Neural progenitor cell (in vitro differentiated cells): ENCODE measurements at regions not wholly inside any gene's neighbourhood (a gene's known extent, or its start where the extent isn't known, plus 50 kb on each side); places are given as distances from the start of the nearest gene placed in this dataset.

Experiments used
- DNase-seq: peaks from one replicate; pipeline ENCODE4 v3.0.0-alpha.2; 2016; ENCODE audit warnings: low spot score
- H2AFZ ChIP-seq: fragments of 200-600 bp; sonication (generic); replicated peaks from 2 replicates; pipeline ENCODE4 v1.6.1; 2016; ENCODE audit warnings: antibody characterized with exemption
- H3F3A ChIP-seq: fragments of 200-600 bp; sonication (generic); 2 replicates; pipeline ENCODE4 v1.6.1; 2016; ENCODE audit warnings: antibody characterized with exemption, low read depth
- H3K27ac ChIP-seq: fragments of 200-600 bp; sonication (generic); 2 replicates; pipeline ENCODE4 v1.5.1; 2016; ENCODE audit warnings: mild to moderate bottlenecking
- H3K27me3 ChIP-seq: fragments of 200-600 bp; sonication (generic); 2 replicates; pipeline ENCODE4 v1.6.1; 2016; ENCODE audit warnings: mild to moderate bottlenecking, moderate library complexity
- H3K36me3 ChIP-seq: fragments of 200-600 bp; sonication (generic); 2 replicates; pipeline ENCODE4 v1.5.1; 2016
- H3K4me1 ChIP-seq: fragments of 200-600 bp; sonication (generic); 2 replicates; pipeline ENCODE4 v1.6.1; 2016; ENCODE audit warnings: mixed run types
- H3K4me2 ChIP-seq: fragments of 200-600 bp; sonication (generic); 2 replicates; pipeline ENCODE4 v1.6.1; 2016
- H3K4me3 ChIP-seq: fragments of 200-600 bp; sonication (generic); 2 replicates; pipeline ENCODE4 v1.5.1; 2016
- H3K79me2 ChIP-seq: fragments of 200-600 bp; sonication (generic); 2 replicates; pipeline ENCODE4 v1.6.1; 2016; ENCODE audit warnings: low read depth
- H3K9ac ChIP-seq: fragments of 200-600 bp; sonication (generic); 2 replicates; pipeline ENCODE4 v1.6.1; 2016
- H3K9me3 ChIP-seq: fragments of 200-600 bp; sonication (generic); 2 replicates; pipeline ENCODE4 v1.5.1; 2016; ENCODE audit warnings: low read depth
- H4K20me1 ChIP-seq: fragments of 200-600 bp; sonication (generic); 2 replicates; pipeline ENCODE4 v1.6.1; 2016; ENCODE audit warnings: low read depth
- H3K27ac Mint-ChIP-seq: 3 replicates; pipeline ENCODE4 v1.8.0; 2021; ENCODE audit warnings: mixed read lengths
- H3K27me3 Mint-ChIP-seq: 2 replicates; pipeline ENCODE4 v1.8.0; 2022; ENCODE audit warnings: low read depth, mild to moderate bottlenecking, inconsistent platforms, moderate library complexity, mixed read lengths; ENCODE audit not compliant: insufficient read depth
- H3K36me3 Mint-ChIP-seq: 3 replicates; pipeline ENCODE4 v1.8.0; 2021; ENCODE audit warnings: mixed read lengths
- H3K4me1 Mint-ChIP-seq: 3 replicates; pipeline ENCODE4 v1.8.0; 2021; ENCODE audit warnings: mixed read lengths
- H3K4me3 Mint-ChIP-seq: 3 replicates; pipeline ENCODE4 v1.8.0; 2021; ENCODE audit warnings: mild to moderate bottlenecking, moderate library complexity, mixed read lengths
- H3K9me3 Mint-ChIP-seq: 3 replicates; pipeline ENCODE4 v1.8.0; 2020; ENCODE audit warnings: mixed read lengths
- EZH2 ChIP-seq: fragments of 200-600 bp; sonication (generic); IDR thresholded peaks from 2 replicates; pipeline ENCODE4 v1.6.1; 2017; ENCODE audit warnings: antibody characterized with exemption, mild to moderate bottlenecking, moderate library complexity
- EZH2phosphoT487 ChIP-seq: fragments of 200-600 bp; sonication (generic); IDR thresholded peaks from 2 replicates; pipeline ENCODE4 v1.6.1; 2017; ENCODE audit warnings: antibody characterized with exemption
- TF ChIP-seq, protein P1 (sequence below): fragments of 200-600 bp; sonication (generic); IDR thresholded peaks from 2 replicates; pipeline ENCODE4 v1.5.1; 2017; ENCODE audit warnings: antibody characterized with exemption, mild to moderate bottlenecking

- Histone ChIP-seq H3K4me3 (no peak overlapping the region), H3K4me2 (no peak overlapping the region), H3K9ac (no peak overlapping the region), H4K20me1 (no peaks in the 10 kb centered on the region), H3K27ac (no peak overlapping the region), H3F3A (no peaks in the 10 kb centered on the region), H3K27me3 (no peaks in the 10 kb centered on the region), H3K9me3 (no peaks in the 10 kb centered on the region), H2AFZ (no peak overlapping the region), H3K36me3 (no peaks in the 10 kb centered on the region), H3K4me1 (no peaks in the 10 kb centered on the region), H3K79me2 (no peaks in the 10 kb centered on the region)
- H3K27me3 Mint-ChIP-seq, result no peaks in the 10 kb centered on the region
- no peak for DNase-seq
- no peak for TF ChIP-seq EZH2phosphoT487
- no peak for TF ChIP-seq EZH2
- TF ChIP-seq, protein P1, sequence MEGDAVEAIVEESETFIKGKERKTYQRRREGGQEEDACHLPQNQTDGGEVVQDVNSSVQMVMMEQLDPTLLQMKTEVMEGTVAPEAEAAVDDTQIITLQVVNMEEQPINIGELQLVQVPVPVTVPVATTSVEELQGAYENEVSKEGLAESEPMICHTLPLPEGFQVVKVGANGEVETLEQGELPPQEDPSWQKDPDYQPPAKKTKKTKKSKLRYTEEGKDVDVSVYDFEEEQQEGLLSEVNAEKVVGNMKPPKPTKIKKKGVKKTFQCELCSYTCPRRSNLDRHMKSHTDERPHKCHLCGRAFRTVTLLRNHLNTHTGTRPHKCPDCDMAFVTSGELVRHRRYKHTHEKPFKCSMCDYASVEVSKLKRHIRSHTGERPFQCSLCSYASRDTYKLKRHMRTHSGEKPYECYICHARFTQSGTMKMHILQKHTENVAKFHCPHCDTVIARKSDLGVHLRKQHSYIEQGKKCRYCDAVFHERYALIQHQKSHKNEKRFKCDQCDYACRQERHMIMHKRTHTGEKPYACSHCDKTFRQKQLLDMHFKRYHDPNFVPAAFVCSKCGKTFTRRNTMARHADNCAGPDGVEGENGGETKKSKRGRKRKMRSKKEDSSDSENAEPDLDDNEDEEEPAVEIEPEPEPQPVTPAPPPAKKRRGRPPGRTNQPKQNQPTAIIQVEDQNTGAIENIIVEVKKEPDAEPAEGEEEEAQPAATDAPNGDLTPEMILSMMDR, result no peak
- peaks cover 5% of the 10 kb centered on the region for H3K4me1 Mint-ChIP-seq
- no peak overlapping the region for H3K27ac Mint-ChIP-seq
- H3K9me3 Mint-ChIP-seq, result no peaks in the 10 kb centered on the region
- H3K4me3 Mint-ChIP-seq, result no peak overlapping the region
- H3K36me3 Mint-ChIP-seq, result no peaks in the 10 kb centered on the region
These were observed 235.1 kb downstream of the EPHA4 start for GRCh38 chr2:221336967-221337366.

DNA sequence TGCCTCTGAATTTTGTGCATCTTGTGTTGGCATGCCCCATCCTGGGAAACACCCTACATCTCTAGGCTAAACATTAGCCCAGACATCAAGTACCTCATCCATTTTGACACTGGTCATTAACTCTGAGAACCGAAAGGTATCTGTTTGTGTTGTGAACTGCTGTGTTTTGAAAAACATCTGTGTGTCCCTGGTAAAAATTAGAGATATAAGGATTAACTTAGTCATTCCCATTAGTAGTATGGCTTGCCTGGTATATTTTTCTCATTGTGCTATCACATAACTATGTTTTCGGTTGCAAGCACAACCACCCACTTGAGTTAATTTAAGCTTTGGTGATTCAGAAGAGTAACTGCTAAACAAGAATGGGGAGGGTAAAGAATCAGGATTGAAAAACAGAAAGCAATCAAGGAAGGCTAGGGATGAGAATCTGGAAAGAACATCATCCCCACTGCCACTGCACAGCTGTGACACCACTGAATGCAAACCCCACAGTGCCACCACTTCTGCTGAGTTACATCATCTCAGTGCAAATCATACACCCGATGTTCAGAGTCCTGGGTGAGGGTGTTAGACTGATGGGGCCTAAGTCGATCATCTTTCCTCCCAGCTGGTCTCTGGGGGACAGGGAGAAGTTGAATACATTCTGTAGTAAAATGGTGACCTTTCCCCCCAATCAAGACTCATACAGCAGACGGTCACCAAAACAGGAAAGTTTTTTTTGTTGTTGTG, 234.0 kb downstream of the EPHA4 start:
- peaks cover 5% of the 10 kb centered on the region for H3K4me1 Mint-ChIP-seq
- no peaks in the 10 kb centered on the region for H3K79me2 ChIP-seq
- no peak overlapping the region for H3K27ac Mint-ChIP-seq
- H3K4me1 ChIP-seq, result no peaks in the 10 kb centered on the region
- no peak for DNase-seq
- no peaks in the 10 kb centered on the region for H3K9me3 ChIP-seq
- H3K9me3 Mint-ChIP-seq, result no peaks in the 10 kb centered on the region
- H3K27me3 Mint-ChIP-seq, result no peaks in the 10 kb centered on the region
- no peak overlapping the region for H3K27ac ChIP-seq
- no peaks in the 10 kb centered on the region for H3K27me3 ChIP-seq
- no peak overlapping the region for H3K4me3 ChIP-seq
- no peaks in the 10 kb centered on the region for H4K20me1 ChIP-seq
- no peak overlapping the region for H3K4me3 Mint-ChIP-seq
- H3K9ac ChIP-seq, result no peak overlapping the region
- no peak overlapping the region for H2AFZ ChIP-seq
- H3K36me3 Mint-ChIP-seq, result no peaks in the 10 kb centered on the region
- H3K36me3 ChIP-seq, result no peaks in the 10 kb centered on the region
- no peaks in the 10 kb centered on the region for H3F3A ChIP-seq
- no peak for TF ChIP-seq EZH2
- no peak overlapping the region for H3K4me2 ChIP-seq

DNA sequence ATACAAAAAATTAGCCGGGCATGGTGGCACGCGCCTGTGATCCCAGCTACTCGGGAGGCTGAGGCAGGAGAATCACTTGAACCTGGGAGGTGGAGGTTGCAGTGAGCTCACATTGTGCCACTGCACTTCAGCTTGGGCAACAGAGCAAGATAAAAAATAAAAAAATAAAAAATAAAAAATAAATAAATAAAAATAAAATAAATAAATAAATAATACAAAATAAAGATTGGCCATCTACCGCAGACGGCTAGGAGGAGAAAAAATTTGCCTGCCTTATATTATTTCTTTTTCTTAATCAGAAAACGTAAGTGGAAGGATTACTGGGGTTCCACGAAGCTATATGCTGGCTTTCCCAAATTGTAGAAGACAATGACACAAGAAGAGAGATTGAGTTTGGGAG, 229.7 kb downstream of the EPHA4 start:
- H3K27ac Mint-ChIP-seq, result no peak overlapping the region
- H3K4me3 Mint-ChIP-seq, result no peak overlapping the region
- Histone ChIP-seq H3K4me3 (no peak overlapping the region), H2AFZ (no peak overlapping the region), H4K20me1 (no peaks in the 10 kb centered on the region), H3K9ac (no peak overlapping the region), H3K79me2 (no peaks in the 10 kb centered on the region), H3K9me3 (no peaks in the 10 kb centered on the region), H3F3A (no peaks in the 10 kb centered on the region), H3K27ac (no peak overlapping the region), H3K4me2 (no peak overlapping the region), H3K4me1 (no peaks in the 10 kb centered on the region), H3K27me3 (no peaks in the 10 kb centered on the region), H3K36me3 (no peaks in the 10 kb centered on the region)
- H3K4me1 Mint-ChIP-seq, result peaks cover 3% of the 10 kb centered on the region
- H3K9me3 Mint-ChIP-seq, result no peaks in the 10 kb centered on the region
- no peaks in the 10 kb centered on the region for H3K36me3 Mint-ChIP-seq
- no peak for DNase-seq
- TF ChIP-seq EZH2 (no peak), EZH2phosphoT487 (no peak)
- TF ChIP-seq, protein P1, result no peak
- H3K27me3 Mint-ChIP-seq, result no peaks in the 10 kb centered on the region

DNA sequence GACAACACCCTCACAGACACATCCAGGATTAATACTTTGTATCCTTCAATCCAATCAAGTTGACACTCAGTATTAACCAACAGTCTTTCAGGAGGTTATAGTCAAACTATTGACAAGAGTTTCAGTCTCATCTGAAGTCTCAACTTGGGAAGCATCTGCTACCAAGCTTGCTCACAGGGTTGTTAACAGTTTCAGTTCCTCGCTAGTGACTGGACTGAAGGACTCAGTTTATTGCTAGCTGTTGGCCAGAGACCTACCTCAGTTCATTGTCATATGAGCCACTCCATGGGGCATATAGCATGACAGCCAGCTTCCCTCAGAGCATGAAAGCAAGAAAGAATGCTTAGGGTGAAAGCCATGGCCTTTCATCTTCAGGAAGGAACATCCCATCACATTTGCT, 228.6 kb downstream of the EPHA4 start:
- no peaks in the 10 kb centered on the region for H3K4me1 ChIP-seq
- no peaks in the 10 kb centered on the region for H3F3A ChIP-seq
- H3K4me2 ChIP-seq, result no peak overlapping the region
- H3K9ac ChIP-seq, result no peak overlapping the region
- H3K27me3 ChIP-seq, result no peaks in the 10 kb centered on the region
- H3K79me2 ChIP-seq, result no peaks in the 10 kb centered on the region
- H3K9me3 Mint-ChIP-seq, result no peaks in the 10 kb centered on the region
- H3K36me3 ChIP-seq, result no peaks in the 10 kb centered on the region
- no peaks in the 10 kb centered on the region for H4K20me1 ChIP-seq
- no peak overlapping the region for H3K27ac ChIP-seq
- TF ChIP-seq EZH2phosphoT487 (no peak), EZH2 (no peak)
- TF ChIP-seq, protein P1, result no peak
- H3K27me3 Mint-ChIP-seq, result peaks cover 2% of the 10 kb centered on the region
- H3K27ac Mint-ChIP-seq, result no peak overlapping the region
- no peaks in the 10 kb centered on the region for H3K9me3 ChIP-seq
- no peak overlapping the region for H3K4me3 Mint-ChIP-seq
- H3K4me3 ChIP-seq, result no peak overlapping the region
- no peak overlapping the region for H2AFZ ChIP-seq
- H3K36me3 Mint-ChIP-seq, result no peaks in the 10 kb centered on the region
- H3K4me1 Mint-ChIP-seq, result peaks cover 3% of the 10 kb centered on the region
- no peak for DNase-seq
